ENCODE measurements at regions not wholly inside any gene's neighbourhood (a gene's known extent, or its start where the extent isn't known, plus 50 kb on each side); places are given as distances from the start of the nearest gene placed in this dataset.

DNA sequence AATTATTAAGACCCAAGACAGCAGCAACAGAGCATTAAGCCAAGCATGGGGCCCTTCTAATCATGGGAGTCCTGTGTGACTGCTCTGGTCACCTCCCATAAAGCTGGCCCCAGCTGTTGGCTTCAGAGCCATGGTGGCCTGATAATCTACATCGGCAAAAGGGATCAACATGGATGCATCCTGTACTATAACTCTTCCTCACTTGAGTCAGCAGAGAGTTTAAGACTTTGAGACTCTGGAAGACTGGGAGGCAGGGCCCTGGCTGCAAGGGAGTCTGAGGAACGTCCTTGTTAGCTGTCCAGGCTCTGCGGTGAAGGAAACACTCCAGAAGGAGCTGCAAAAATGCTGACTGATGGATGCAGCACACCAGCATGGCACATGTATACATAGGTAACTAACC is 95.0 kb upstream of the KIAA1217 start:
- TF ChIP-seq EZH2phosphoT487 (IDR thresholded peaks at IDR 0.05; ENCODE audit: low read depth), result no peak
- TF ChIP-seq, protein P1, sequence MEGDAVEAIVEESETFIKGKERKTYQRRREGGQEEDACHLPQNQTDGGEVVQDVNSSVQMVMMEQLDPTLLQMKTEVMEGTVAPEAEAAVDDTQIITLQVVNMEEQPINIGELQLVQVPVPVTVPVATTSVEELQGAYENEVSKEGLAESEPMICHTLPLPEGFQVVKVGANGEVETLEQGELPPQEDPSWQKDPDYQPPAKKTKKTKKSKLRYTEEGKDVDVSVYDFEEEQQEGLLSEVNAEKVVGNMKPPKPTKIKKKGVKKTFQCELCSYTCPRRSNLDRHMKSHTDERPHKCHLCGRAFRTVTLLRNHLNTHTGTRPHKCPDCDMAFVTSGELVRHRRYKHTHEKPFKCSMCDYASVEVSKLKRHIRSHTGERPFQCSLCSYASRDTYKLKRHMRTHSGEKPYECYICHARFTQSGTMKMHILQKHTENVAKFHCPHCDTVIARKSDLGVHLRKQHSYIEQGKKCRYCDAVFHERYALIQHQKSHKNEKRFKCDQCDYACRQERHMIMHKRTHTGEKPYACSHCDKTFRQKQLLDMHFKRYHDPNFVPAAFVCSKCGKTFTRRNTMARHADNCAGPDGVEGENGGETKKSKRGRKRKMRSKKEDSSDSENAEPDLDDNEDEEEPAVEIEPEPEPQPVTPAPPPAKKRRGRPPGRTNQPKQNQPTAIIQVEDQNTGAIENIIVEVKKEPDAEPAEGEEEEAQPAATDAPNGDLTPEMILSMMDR (IDR thresholded peaks at IDR 0.05; ENCODE audit: low read depth, low read length), result no peak
- Histone ChIP-seq H3K4me3 (ENCODE audit: low read length) (no peak overlapping the region), H3K4me2 (ENCODE audit: low read length) (no peak overlapping the region), H3K27me3 (ENCODE audit: low read depth, low read length) (no peaks in the 10 kb centered on the region), H2AFZ (ENCODE audit: low read depth, low read length) (no peak overlapping the region), H3K79me2 (ENCODE audit: low read length) (no peaks in the 10 kb centered on the region), H3K36me3 (replicated peaks; ENCODE audit: low read depth, low read length) (no peaks in the 10 kb centered on the region), H4K20me1 (ENCODE audit: insufficient read depth, low read length) (no peaks in the 10 kb centered on the region), H3K9me3 (ENCODE audit: insufficient read depth, low read length) (no peaks in the 10 kb centered on the region), H3K9ac (ENCODE audit: low read length) (no peak overlapping the region), H3K4me1 (ENCODE audit: low read length) (no peaks in the 10 kb centered on the region), H3K27ac (ENCODE audit: low read length) (no peak overlapping the region)

DNA sequence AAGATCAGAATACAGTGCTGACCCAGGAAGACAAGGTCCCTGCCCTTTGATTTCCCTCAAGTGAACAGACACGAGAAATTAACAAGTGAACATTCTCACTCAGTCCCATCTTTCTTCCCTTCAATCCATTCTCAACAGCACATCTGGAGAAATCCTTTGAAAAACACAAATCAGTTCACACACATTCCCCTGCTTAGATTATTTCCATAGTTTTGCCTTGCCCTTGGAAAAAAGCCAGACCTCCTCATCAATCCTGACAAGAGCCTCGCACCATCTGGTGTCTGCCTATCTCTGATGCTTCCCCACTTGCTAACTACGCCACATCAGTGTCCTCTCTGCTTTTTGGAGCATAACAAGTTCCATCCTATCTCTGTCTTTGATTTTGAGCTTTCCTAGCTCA is 94.4 kb upstream of the KIAA1217 start:
- no peaks in the 10 kb centered on the region for H3K27me3 ChIP-seq (ENCODE audit: low read depth, low read length)

DNA sequence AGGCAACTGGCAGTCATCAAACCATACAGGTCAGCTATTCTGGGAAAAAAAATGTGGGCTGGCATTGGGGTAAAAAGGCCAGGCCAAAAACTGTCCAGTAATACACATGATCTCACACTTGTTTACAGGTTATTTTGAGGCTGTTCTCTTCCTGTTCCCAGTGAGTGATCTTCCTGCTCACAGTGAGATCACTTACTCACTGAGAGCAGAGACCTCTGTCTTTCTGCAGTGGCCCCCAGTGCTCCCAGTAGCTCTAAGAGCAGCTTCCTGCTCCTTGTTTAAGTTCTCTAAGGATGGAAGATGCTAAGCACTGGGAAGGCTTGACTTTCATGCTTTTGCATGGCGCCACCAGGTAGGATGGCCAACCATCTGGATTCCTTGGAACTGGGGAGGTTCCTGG is 93.5 kb upstream of the KIAA1217 start:
- no peak overlapping the region for H3K9ac ChIP-seq (ENCODE audit: low read length)
- H3K27ac ChIP-seq (ENCODE audit: low read length), result no peak overlapping the region
- no peaks in the 10 kb centered on the region for H3K27me3 ChIP-seq (ENCODE audit: low read depth, low read length)
- no peak overlapping the region for H3K4me2 ChIP-seq (ENCODE audit: low read length)
- H4K20me1 ChIP-seq (ENCODE audit: insufficient read depth, low read length), result no peaks in the 10 kb centered on the region
- H2AFZ ChIP-seq (ENCODE audit: low read depth, low read length), result no peak overlapping the region
- H3K36me3 ChIP-seq (replicated peaks; ENCODE audit: low read depth, low read length), result no peaks in the 10 kb centered on the region
- H3K4me1 ChIP-seq (ENCODE audit: low read length), result no peaks in the 10 kb centered on the region
- no peaks in the 10 kb centered on the region for H3K9me3 ChIP-seq (ENCODE audit: insufficient read depth, low read length)
- TF ChIP-seq EZH2phosphoT487 (IDR thresholded peaks at IDR 0.05; ENCODE audit: low read depth), result no peak
- TF ChIP-seq, protein P1 (IDR thresholded peaks at IDR 0.05; ENCODE audit: low read depth, low read length), result no peak
- H3K4me3 ChIP-seq (ENCODE audit: low read length), result no peak overlapping the region
- H3K79me2 ChIP-seq (ENCODE audit: low read length), result no peaks in the 10 kb centered on the region

More for the DNA sequence above, 94.4 kb upstream of the KIAA1217 start:
- TF ChIP-seq EZH2phosphoT487 (IDR thresholded peaks at IDR 0.05; ENCODE audit: low read depth), result no peak
- TF ChIP-seq, protein P1 (IDR thresholded peaks at IDR 0.05; ENCODE audit: low read depth, low read length), result no peak
- Histone ChIP-seq H3K9me3 (ENCODE audit: insufficient read depth, low read length) (no peaks in the 10 kb centered on the region), H3K36me3 (replicated peaks; ENCODE audit: low read depth, low read length) (no peaks in the 10 kb centered on the region), H4K20me1 (ENCODE audit: insufficient read depth, low read length) (no peaks in the 10 kb centered on the region), H3K9ac (ENCODE audit: low read length) (no peak overlapping the region), H3K27ac (ENCODE audit: low read length) (no peak overlapping the region), H3K4me2 (ENCODE audit: low read length) (no peak overlapping the region), H3K79me2 (ENCODE audit: low read length) (no peaks in the 10 kb centered on the region), H3K4me1 (ENCODE audit: low read length) (no peaks in the 10 kb centered on the region), H3K4me3 (ENCODE audit: low read length) (no peak overlapping the region), H2AFZ (ENCODE audit: low read depth, low read length) (no peak overlapping the region)

DNA sequence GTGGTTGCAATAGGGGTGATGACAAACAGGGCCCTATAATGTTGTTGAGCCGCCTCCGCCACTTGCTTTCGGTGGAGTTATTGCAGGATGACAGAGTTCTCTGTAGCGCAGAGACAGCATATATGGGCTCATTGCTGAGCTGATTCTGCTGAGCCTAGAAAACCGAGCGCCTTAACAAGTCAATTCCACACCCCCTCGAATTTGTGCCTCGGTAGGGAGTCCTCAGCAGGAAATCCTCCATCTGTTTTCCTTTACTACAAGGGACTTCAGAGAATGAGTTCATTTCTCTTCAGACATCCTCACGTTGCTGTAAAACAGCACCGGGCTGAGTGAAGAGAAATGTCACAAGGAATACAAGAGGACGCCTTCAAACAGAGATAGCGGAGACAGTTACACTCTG is 90.7 kb upstream of the KIAA1217 start:
- H3K4me3 ChIP-seq (ENCODE audit: low read length), result no peak overlapping the region
- H3K79me2 ChIP-seq (ENCODE audit: low read length), result no peaks in the 10 kb centered on the region
- H3K9ac ChIP-seq (ENCODE audit: low read length), result no peak overlapping the region
- no peak overlapping the region for H3K27ac ChIP-seq (ENCODE audit: low read length)
- H3K4me2 ChIP-seq (ENCODE audit: low read length), result no peak overlapping the region
- no peaks in the 10 kb centered on the region for H3K27me3 ChIP-seq (ENCODE audit: low read depth, low read length)
- H4K20me1 ChIP-seq (ENCODE audit: insufficient read depth, low read length), result no peaks in the 10 kb centered on the region
- H3K4me1 ChIP-seq (ENCODE audit: low read length), result no peaks in the 10 kb centered on the region
- TF ChIP-seq, protein P1 (IDR thresholded peaks at IDR 0.05; ENCODE audit: low read depth, low read length), result no peak
- TF ChIP-seq EZH2phosphoT487 (IDR thresholded peaks at IDR 0.05; ENCODE audit: low read depth), result no peak
- H3K36me3 ChIP-seq (replicated peaks; ENCODE audit: low read depth, low read length), result no peaks in the 10 kb centered on the region
- H3K9me3 ChIP-seq (ENCODE audit: insufficient read depth, low read length), result no peaks in the 10 kb centered on the region
- no peak overlapping the region for H2AFZ ChIP-seq (ENCODE audit: low read depth, low read length)
